IgD-negative memory B cell (primary cell): ENCODE measurements at regions not wholly inside any gene's neighbourhood (a gene's known extent, or its start where the extent isn't known, plus 50 kb on each side); places are given as distances from the start of the nearest gene placed in this dataset.

Experiments used
- H3K27ac Mint-ChIP-seq, 3 donors: one replicate each; pipeline ENCODE4 v1.8.0; 2020 to 2022; ENCODE audit warnings: mild to moderate bottlenecking in 3 of 3, mixed read lengths in 3 of 3, moderate library complexity in 1 of 3
- H3K27me3 Mint-ChIP-seq: one replicate; pipeline ENCODE4 v1.8.0; 2021; ENCODE audit warnings: mixed read lengths
- H3K36me3 Mint-ChIP-seq: one replicate; pipeline ENCODE4 v1.8.0; 2020; ENCODE audit warnings: mild to moderate bottlenecking, mixed read lengths
- H3K4me1 Mint-ChIP-seq, 3 donors: one replicate each; pipeline ENCODE4 v1.8.0; 2020 to 2022; ENCODE audit warnings: mixed read lengths in 3 of 3, mild to moderate bottlenecking in 1 of 3
- H3K4me3 Mint-ChIP-seq, 4 donors: one replicate each; pipeline ENCODE4 v1.8.0; 2020 to 2022; ENCODE audit warnings: mild to moderate bottlenecking in 4 of 4, mixed read lengths in 4 of 4, moderate library complexity in 3 of 4
- H3K9me3 Mint-ChIP-seq, 3 donors: one replicate each; pipeline ENCODE4 v1.8.0; 2020 to 2021; ENCODE audit warnings: mixed read lengths in 3 of 3, mild to moderate bottlenecking in 1 of 3

GRCh38 chr6:165031502-165031901, 277.9 kb downstream of the C6orf118 start:
- Mint-ChIP-seq H3K9me3 (peaks cover 3 to 5% (median 4%) of the 10 kb centered on the region in 3 donors), H3K27me3 (no peaks in the 10 kb centered on the region), H3K27ac (no peak overlapping the region), H3K36me3 (no peaks in the 10 kb centered on the region), H3K4me3 (no peak overlapping the region), H3K4me1 (no peaks in the 10 kb centered on the region)

GRCh38 chr6:165025040-165025439, 284.4 kb downstream of the C6orf118 start:
- Mint-ChIP-seq H3K4me3 (no peak overlapping the region), H3K27me3 (no peaks in the 10 kb centered on the region), H3K4me1 (no peaks in the 10 kb centered on the region), H3K36me3 (peaks cover 1% of the 10 kb centered on the region), H3K9me3 (peaks cover 0 to 2% (median 2%) of the 10 kb centered on the region in 3 donors), H3K27ac (no peak overlapping the region)

- Mint-ChIP-seq H3K9me3 (peaks cover 0 to 9% (median 0%) of the 10 kb centered on the region in 3 donors), H3K4me1 (no peaks in the 10 kb centered on the region), H3K27ac (no peak overlapping the region), H3K4me3 (no peak overlapping the region), H3K27me3 (no peaks in the 10 kb centered on the region), H3K36me3 (peaks cover 1% of the 10 kb centered on the region)
These were observed 289.7 kb downstream of the C6orf118 start for GRCh38 chr6:165019681-165020080.

GRCh38 chr6:165015676-165016075, 293.7 kb downstream of the C6orf118 start:
- peaks cover 0 to 8% (median 4%) of the 10 kb centered on the region in 3 donors for H3K9me3 Mint-ChIP-seq
- H3K27me3 Mint-ChIP-seq, result no peaks in the 10 kb centered on the region
- no peaks in the 10 kb centered on the region for H3K4me1 Mint-ChIP-seq
- no peak overlapping the region for H3K27ac Mint-ChIP-seq
- H3K4me3 Mint-ChIP-seq, result no peak overlapping the region
- H3K36me3 Mint-ChIP-seq, result no peaks in the 10 kb centered on the region

GRCh38 chr6:165013701-165014100, 295.7 kb downstream of the C6orf118 start:
- H3K4me1 Mint-ChIP-seq, result no peaks in the 10 kb centered on the region
- H3K27me3 Mint-ChIP-seq, result no peaks in the 10 kb centered on the region
- H3K27ac Mint-ChIP-seq, result no peak overlapping the region
- H3K36me3 Mint-ChIP-seq, result no peaks in the 10 kb centered on the region
- H3K4me3 Mint-ChIP-seq, result no peak overlapping the region
- peaks cover 0 to 8% (median 4%) of the 10 kb centered on the region in 3 donors for H3K9me3 Mint-ChIP-seq

GRCh38 chr6:165012183-165012582, 297.2 kb downstream of the C6orf118 start:
- H3K27me3 Mint-ChIP-seq, result no peaks in the 10 kb centered on the region
- H3K4me1 Mint-ChIP-seq, result no peaks in the 10 kb centered on the region
- no peak overlapping the region for H3K27ac Mint-ChIP-seq
- no peaks in the 10 kb centered on the region for H3K36me3 Mint-ChIP-seq
- peaks cover 1 to 4% (median 2%) of the 10 kb centered on the region in 3 donors for H3K9me3 Mint-ChIP-seq
- no peak overlapping the region for H3K4me3 Mint-ChIP-seq

GRCh38 chr6:165010556-165011535, 298.6 kb downstream of the C6orf118 start:
- Mint-ChIP-seq H3K4me3 (no peak overlapping the region), H3K36me3 (no peaks in the 10 kb centered on the region), H3K27ac (no peak overlapping the region), H3K27me3 (no peaks in the 10 kb centered on the region), H3K9me3 (peaks cover 0 to 4% (median 1%) of the 10 kb centered on the region in 3 donors), H3K4me1 (no peaks in the 10 kb centered on the region)

- Mint-ChIP-seq H3K27me3 (no peaks in the 10 kb centered on the region), H3K4me1 (no peaks in the 10 kb centered on the region), H3K36me3 (no peaks in the 10 kb centered on the region), H3K4me3 (no peak overlapping the region), H3K9me3 (peaks cover 2 to 8% (median 3%) of the 10 kb centered on the region in 3 donors), H3K27ac (no peak overlapping the region)
These were observed 300.4 kb downstream of the C6orf118 start for GRCh38 chr6:165008971-165009370.

- Mint-ChIP-seq H3K27me3 (no peaks in the 10 kb centered on the region), H3K9me3 (peaks cover 6 to 19% (median 6%) of the 10 kb centered on the region in 3 donors), H3K4me3 (no peak overlapping the region), H3K27ac (no peak overlapping the region), H3K4me1 (no peaks in the 10 kb centered on the region), H3K36me3 (no peaks in the 10 kb centered on the region)
These were observed 306.5 kb downstream of the C6orf118 start for GRCh38 chr6:165002866-165003265.

GRCh38 chr6:165002358-165002757, 307.0 kb downstream of the C6orf118 start:
- H3K4me3 Mint-ChIP-seq, result no peak overlapping the region
- H3K4me1 Mint-ChIP-seq, result no peaks in the 10 kb centered on the region
- H3K27me3 Mint-ChIP-seq, result no peaks in the 10 kb centered on the region
- no peaks in the 10 kb centered on the region for H3K36me3 Mint-ChIP-seq
- peaks cover 4 to 19% (median 6%) of the 10 kb centered on the region in 3 donors for H3K9me3 Mint-ChIP-seq
- no peak overlapping the region for H3K27ac Mint-ChIP-seq

- Mint-ChIP-seq H3K36me3 (no peaks in the 10 kb centered on the region), H3K27me3 (no peaks in the 10 kb centered on the region), H3K4me3 (no peak overlapping the region), H3K4me1 (no peaks in the 10 kb centered on the region), H3K9me3 (peaks cover 4 to 19% (median 6%) of the 10 kb centered on the region in 3 donors), H3K27ac (no peak overlapping the region)
These were observed 307.8 kb downstream of the C6orf118 start for GRCh38 chr6:165001502-165002157.

GRCh38 chr6:164998297-164998696, 311.1 kb downstream of the C6orf118 start:
- no peaks in the 10 kb centered on the region for H3K27me3 Mint-ChIP-seq
- peaks cover 3 to 13% (median 4%) of the 10 kb centered on the region in 3 donors for H3K9me3 Mint-ChIP-seq
- H3K36me3 Mint-ChIP-seq, result no peaks in the 10 kb centered on the region
- no peak overlapping the region for H3K4me3 Mint-ChIP-seq
- H3K4me1 Mint-ChIP-seq, result no peaks in the 10 kb centered on the region
- H3K27ac Mint-ChIP-seq, result no peak overlapping the region

GRCh38 chr6:164996838-164997237, 312.6 kb downstream of the C6orf118 start:
- Mint-ChIP-seq H3K9me3 (peaks cover 2 to 4% (median 2%) of the 10 kb centered on the region in 3 donors), H3K27ac (no peak overlapping the region), H3K4me1 (no peaks in the 10 kb centered on the region)

GRCh38 chr6:164991573-164991972, 317.8 kb downstream of the C6orf118 start:
- H3K27ac Mint-ChIP-seq, result no peak overlapping the region
- H3K4me1 Mint-ChIP-seq, result no peaks in the 10 kb centered on the region
- no peaks in the 10 kb centered on the region for H3K36me3 Mint-ChIP-seq
- no peak overlapping the region for H3K4me3 Mint-ChIP-seq
- no peaks in the 10 kb centered on the region for H3K27me3 Mint-ChIP-seq
- peaks cover 0 to 4% (median 0%) of the 10 kb centered on the region in 3 donors for H3K9me3 Mint-ChIP-seq

More at GRCh38 chr6:164996838-164997237, 312.6 kb downstream of the C6orf118 start:
- H3K36me3 Mint-ChIP-seq, result no peaks in the 10 kb centered on the region
- H3K27me3 Mint-ChIP-seq, result no peaks in the 10 kb centered on the region
- no peak overlapping the region for H3K4me3 Mint-ChIP-seq

GRCh38 chr6:164990901-164991300, 318.5 kb downstream of the C6orf118 start:
- Mint-ChIP-seq H3K27ac (no peak overlapping the region), H3K36me3 (no peaks in the 10 kb centered on the region), H3K27me3 (no peaks in the 10 kb centered on the region), H3K4me1 (no peaks in the 10 kb centered on the region), H3K9me3 (peaks cover 0 to 4% (median 0%) of the 10 kb centered on the region in 3 donors), H3K4me3 (no peak overlapping the region)
